ENCODE measurements at regions not wholly inside any gene's neighbourhood (a gene's known extent, or its start where the extent isn't known, plus 50 kb on each side); places are given as distances from the start of the nearest gene placed in this dataset.

DNA sequence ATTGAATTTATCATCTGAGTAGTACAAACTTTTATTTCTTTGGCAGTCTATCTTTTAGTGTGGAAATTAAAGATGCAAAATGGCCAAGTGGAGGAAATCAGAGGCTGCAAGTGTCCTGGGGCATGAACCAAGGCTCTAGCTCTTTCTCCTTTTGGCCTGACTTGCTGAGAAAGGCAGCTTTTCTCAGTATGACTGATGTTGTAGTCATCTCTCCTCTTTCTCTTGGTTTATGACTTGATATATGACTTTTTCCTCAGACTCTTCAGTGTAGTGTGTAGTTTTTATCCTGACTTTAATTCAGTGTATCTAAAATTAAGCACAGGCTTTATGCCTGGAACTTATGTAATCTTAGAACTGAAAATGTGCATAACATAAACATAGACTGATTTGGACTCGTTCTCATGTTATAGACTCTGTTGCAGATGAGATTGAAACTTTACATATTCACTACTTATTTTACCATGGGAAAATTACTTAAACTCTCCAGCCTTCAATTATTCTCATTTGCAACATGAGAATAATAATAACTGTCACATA, 65.7 kb downstream of the SLITRK5 start:
- Histone ChIP-seq H3K4me1 (no peaks in the 10 kb centered on the region), H3K36me3 (no peaks in the 10 kb centered on the region), H3K27me3 (ENCODE audit: low read depth) (no peaks in the 10 kb centered on the region), H3K27ac (replicated peaks) (no peak overlapping the region), H3K4me3 (no peak overlapping the region), H3K9me3 (replicated peaks) (no peaks in the 10 kb centered on the region)
- intact Hi-C loops (cut with micrococcal nuclease): no loop called here
- TF ChIP-seq, protein P1, sequence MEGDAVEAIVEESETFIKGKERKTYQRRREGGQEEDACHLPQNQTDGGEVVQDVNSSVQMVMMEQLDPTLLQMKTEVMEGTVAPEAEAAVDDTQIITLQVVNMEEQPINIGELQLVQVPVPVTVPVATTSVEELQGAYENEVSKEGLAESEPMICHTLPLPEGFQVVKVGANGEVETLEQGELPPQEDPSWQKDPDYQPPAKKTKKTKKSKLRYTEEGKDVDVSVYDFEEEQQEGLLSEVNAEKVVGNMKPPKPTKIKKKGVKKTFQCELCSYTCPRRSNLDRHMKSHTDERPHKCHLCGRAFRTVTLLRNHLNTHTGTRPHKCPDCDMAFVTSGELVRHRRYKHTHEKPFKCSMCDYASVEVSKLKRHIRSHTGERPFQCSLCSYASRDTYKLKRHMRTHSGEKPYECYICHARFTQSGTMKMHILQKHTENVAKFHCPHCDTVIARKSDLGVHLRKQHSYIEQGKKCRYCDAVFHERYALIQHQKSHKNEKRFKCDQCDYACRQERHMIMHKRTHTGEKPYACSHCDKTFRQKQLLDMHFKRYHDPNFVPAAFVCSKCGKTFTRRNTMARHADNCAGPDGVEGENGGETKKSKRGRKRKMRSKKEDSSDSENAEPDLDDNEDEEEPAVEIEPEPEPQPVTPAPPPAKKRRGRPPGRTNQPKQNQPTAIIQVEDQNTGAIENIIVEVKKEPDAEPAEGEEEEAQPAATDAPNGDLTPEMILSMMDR (IDR thresholded peaks at IDR 0.05; ENCODE audit: borderline replicate concordance): no peak
- DNase-seq: no peak

DNA sequence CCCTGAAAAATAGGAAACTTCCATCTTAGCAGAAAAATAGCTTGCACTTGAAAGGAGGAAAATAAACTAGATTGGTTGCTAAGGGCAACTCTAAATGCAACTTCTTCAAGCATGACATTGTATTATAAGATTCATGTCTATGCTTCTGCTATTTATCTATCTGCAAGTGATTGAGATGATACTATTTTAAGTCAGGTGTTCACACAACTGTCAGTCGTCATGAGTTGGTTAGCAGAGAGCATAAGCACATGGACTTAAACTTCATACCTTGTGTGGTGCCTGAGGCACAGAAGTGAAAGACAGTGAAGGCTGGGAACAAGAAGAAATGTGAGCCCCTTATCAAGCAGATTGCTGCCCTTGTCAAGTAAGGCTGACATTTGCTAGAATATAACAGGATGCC, 82.9 kb downstream of the SLITRK5 start:
- H3K27ac ChIP-seq (replicated peaks): no peak overlapping the region
- no peaks in the 10 kb centered on the region for H3K27me3 ChIP-seq (ENCODE audit: low read depth)
- DNase-seq: no peak
- no peaks in the 10 kb centered on the region for H3K4me1 ChIP-seq
- intact Hi-C loops (cut with micrococcal nuclease): no loop called here
- no peaks in the 10 kb centered on the region for H3K36me3 ChIP-seq
- H3K9me3 ChIP-seq (replicated peaks): no peaks in the 10 kb centered on the region
- no peak overlapping the region for H3K4me3 ChIP-seq
- TF ChIP-seq, protein P1 (IDR thresholded peaks at IDR 0.05; ENCODE audit: borderline replicate concordance): no peak

DNA sequence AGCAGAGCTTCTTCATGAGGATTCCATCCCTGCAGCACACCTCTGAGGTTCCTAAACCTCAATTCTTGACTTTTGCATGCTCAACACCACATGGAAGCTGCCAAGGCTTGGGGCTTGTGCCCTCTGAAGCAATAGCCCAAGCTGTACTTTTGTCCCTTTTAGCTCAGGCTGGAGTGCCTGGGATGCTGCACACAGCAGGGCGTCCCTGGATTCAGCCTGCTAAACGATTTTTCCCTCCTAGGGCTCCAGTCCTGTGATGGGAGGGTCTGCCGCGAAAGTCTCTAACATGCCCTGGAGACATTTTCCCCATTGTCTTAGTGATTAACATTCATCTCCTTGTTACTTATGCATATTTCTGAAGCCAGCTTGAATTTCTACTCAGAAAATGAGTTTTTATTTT, 98.3 kb downstream of the SLITRK5 start:
- Histone ChIP-seq H3K27me3 (ENCODE audit: low read depth) (no peaks in the 10 kb centered on the region), H3K27ac (replicated peaks) (no peak overlapping the region), H3K4me3 (no peak overlapping the region), H3K9me3 (replicated peaks) (no peaks in the 10 kb centered on the region), H3K36me3 (no peaks in the 10 kb centered on the region), H3K4me1 (no peaks in the 10 kb centered on the region)
- DNase-seq: no peak
- TF ChIP-seq, protein P1 (IDR thresholded peaks at IDR 0.05; ENCODE audit: borderline replicate concordance): no peak
- intact Hi-C loops (cut with micrococcal nuclease): no loop called here

DNA sequence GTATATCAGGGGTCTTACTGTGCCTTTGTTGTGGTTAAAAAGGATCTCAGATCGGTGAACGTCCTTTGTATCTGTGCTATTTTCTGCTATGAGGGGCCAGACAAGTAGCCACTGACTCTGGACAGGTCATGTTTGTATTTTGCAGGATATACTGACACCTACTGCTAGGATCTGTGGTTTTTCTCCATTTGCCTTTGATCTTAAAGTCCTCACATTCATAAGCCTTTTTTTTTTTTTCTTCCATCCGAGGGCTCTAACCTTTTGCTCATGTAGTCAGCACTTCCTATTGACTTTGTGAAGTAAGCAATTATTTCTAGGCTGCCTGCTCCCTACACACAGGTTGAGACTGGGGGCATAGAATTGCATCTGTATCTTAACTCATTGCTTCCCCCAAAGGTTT, 106.2 kb downstream of the SLITRK5 start:
- H3K4me3 ChIP-seq: no peak overlapping the region
- no peaks in the 10 kb centered on the region for H3K36me3 ChIP-seq
- H3K4me1 ChIP-seq: no peaks in the 10 kb centered on the region
- H3K9me3 ChIP-seq (replicated peaks): no peaks in the 10 kb centered on the region
- TF ChIP-seq, protein P1 (IDR thresholded peaks at IDR 0.05; ENCODE audit: borderline replicate concordance): no peak
- no peak overlapping the region for H3K27ac ChIP-seq (replicated peaks)
- DNase-seq: no peak
- intact Hi-C loops (cut with micrococcal nuclease): no loop called here
- H3K27me3 ChIP-seq (ENCODE audit: low read depth): no peaks in the 10 kb centered on the region

DNA sequence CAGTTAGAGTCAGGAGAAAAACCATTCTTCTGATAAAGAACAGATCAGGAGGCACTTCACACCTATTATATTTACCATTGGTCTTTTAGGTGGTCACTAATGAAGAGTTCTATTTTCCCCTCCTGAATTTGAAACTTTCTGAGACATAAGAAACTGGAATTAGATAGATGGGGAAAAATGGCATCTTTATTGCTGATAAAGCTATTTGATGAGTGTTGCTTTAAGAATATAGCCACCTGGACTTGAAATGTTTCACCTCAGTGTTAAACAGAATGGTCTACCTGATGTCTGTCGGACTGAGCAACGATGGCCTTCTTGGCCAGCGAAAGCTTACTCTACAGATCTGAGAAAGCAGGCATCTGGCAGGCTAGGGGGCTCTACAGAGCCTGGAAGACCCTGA, 107.0 kb downstream of the SLITRK5 start:
- intact Hi-C loops (cut with micrococcal nuclease): no loop called here
- no peaks in the 10 kb centered on the region for H3K36me3 ChIP-seq
- TF ChIP-seq, protein P1 (IDR thresholded peaks at IDR 0.05; ENCODE audit: borderline replicate concordance): no peak

More for the DNA sequence above, 107.0 kb downstream of the SLITRK5 start:
- Histone ChIP-seq H3K4me1 (no peaks in the 10 kb centered on the region), H3K27me3 (ENCODE audit: low read depth) (no peaks in the 10 kb centered on the region), H3K4me3 (no peak overlapping the region), H3K27ac (replicated peaks) (no peak overlapping the region), H3K9me3 (replicated peaks) (no peaks in the 10 kb centered on the region)
- DNase-seq: no peak

All from left ventricle myocardium inferior (tissue), 1 donor.